22Rv1 (cell line): ENCODE measurements at regions not wholly inside any gene's neighbourhood (a gene's known extent, or its start where the extent isn't known, plus 50 kb on each side); places are given as distances from the start of the nearest gene placed in this dataset.

ENCODE experiments used
- H3K27ac ChIP-seq: fragments of 450-650 bp; 2 replicates; pipeline ENCODE4 v1.5.1; 2017
- ZFX ChIP-seq: fragments of 450-650 bp; IDR thresholded peaks from 2 replicates; pipeline ENCODE4 v1.6.1; 2017; ENCODE audit warnings: antibody characterized with exemption, borderline replicate concordance
- TF ChIP-seq, protein P1 (sequence below): fragments of 450-650 bp; IDR thresholded peaks from 2 replicates; pipeline ENCODE4 v1.5.1; 2017; ENCODE audit warnings: mild to moderate bottlenecking

- no peak overlapping the region for H3K27ac ChIP-seq
- TF ChIP-seq, protein P1, sequence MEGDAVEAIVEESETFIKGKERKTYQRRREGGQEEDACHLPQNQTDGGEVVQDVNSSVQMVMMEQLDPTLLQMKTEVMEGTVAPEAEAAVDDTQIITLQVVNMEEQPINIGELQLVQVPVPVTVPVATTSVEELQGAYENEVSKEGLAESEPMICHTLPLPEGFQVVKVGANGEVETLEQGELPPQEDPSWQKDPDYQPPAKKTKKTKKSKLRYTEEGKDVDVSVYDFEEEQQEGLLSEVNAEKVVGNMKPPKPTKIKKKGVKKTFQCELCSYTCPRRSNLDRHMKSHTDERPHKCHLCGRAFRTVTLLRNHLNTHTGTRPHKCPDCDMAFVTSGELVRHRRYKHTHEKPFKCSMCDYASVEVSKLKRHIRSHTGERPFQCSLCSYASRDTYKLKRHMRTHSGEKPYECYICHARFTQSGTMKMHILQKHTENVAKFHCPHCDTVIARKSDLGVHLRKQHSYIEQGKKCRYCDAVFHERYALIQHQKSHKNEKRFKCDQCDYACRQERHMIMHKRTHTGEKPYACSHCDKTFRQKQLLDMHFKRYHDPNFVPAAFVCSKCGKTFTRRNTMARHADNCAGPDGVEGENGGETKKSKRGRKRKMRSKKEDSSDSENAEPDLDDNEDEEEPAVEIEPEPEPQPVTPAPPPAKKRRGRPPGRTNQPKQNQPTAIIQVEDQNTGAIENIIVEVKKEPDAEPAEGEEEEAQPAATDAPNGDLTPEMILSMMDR = no peak
- no peak for TF ChIP-seq ZFX
Observed at GRCh38 chr2:176447616-176448015, 178.4 kb downstream of the MTX2 start.

DNA sequence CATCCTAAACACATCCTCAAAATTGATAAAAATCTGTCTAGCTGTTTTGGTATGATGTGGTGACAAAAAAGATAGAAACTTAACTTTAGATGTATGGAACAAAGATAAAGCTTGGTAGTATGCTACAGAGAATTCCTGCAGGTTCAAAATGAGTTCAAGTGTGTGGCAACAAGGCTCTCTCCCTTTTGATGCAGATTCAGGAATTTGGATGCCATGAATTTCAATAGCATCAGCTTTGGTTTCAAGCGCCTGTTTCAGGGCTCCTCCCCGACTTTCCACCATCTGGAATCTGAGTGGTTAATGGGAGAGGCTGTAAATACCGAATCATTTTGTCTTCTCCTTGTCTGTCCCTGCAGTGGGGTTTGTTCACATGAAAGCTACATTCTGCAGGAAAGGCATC is 180.6 kb downstream of the MTX2 start:
- H3K27ac ChIP-seq = no peak overlapping the region
- TF ChIP-seq ZFX = no peak
- TF ChIP-seq, protein P1 = no peak

DNA sequence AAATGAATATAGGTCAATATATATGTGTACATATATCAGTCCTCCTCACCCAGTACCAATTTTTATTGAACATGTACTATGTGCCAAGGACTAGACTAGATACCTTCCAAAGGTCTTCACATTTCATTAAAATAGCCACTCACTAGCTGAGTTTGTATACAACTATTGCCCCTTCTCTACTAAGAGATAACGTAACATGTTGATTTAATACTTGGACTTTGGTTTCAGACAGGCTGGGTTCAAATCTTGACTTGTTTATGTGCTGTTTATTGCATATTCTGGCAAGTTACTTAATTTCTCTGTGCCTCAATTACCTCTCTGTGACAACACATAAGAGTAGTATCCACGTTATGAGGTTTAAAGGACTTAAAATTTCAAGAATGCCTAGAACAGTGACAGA is 184.5 kb downstream of the MTX2 start:
- TF ChIP-seq, protein P1 = no peak
- H3K27ac ChIP-seq = no peak overlapping the region

DNA sequence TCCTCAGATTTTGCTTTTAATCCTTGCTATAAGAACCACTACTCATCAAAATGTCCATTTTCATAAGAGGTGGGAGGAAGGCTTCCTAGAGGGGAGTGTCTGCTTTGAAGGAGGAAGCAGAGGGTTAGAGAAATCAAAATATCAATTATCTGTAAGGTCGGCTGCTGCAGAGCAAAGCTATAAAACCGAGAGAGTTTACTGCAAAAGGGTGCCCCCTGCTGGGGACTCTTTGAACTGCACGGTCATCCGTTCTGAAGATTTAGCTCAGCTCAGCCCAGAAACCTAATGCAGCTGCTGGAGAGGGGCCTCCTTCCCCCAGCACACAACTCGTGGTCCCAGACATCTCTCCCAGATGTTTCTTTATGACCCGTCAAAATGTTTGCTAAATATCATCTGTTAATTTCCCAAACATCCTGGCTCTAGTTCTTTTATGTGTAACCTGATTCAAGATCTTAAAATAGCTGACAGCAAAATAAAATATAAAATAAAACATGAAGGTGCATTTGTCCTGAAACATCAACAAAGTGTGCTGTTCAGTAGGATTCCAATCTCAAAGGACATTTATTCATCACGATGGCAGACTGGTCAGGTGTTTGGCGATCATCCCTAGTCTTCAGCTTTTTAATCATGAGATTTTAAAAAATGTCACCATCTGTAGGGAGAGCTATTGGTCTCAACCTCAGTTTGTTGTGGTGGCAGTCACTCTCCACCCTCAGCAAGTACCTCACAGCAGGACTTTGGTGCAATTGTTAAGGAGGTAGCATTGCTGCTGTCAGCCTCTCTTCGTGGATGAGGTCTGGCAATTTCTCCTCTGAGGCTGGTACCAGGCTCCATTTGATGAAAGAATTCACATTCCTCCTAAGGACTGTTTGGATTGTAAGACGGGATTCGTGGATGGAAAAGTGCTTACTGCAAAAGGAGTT is 185.9 kb downstream of the MTX2 start:
- H3K27ac ChIP-seq = no peak overlapping the region
- TF ChIP-seq, protein P1 = peak; percentile 73
- TF ChIP-seq ZFX = no peak

DNA sequence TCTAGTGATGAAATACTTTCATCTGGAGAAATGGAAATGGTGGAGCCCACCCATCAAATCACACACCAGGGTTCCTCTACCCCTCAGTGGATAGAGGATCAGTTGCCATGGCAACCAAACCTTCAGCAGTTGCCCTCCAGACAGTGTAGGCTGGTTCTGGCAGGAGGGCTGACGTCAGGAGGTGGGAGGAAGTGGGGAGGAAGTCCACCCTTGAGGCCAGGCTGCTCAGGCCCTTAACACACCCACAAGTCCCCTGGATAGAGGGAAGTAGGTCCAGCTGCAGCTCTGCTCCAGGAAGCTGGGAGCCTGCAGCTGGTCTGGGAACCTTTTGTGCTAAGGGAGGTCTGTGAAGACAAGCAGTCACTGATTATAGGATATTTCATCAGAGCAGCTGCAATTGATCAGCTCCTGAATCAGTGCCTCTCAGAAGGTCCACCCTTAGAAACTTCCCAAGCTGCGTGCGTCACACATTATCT is 186.6 kb downstream of the MTX2 start:
- TF ChIP-seq, protein P1 = no peak
- TF ChIP-seq ZFX = no peak
- no peak overlapping the region for H3K27ac ChIP-seq

GRCh38 chr2:176457481-176457880 is 188.2 kb downstream of the MTX2 start:
- TF ChIP-seq, protein P1 = no peak
- no peak for TF ChIP-seq ZFX
- H3K27ac ChIP-seq = no peak overlapping the region

DNA sequence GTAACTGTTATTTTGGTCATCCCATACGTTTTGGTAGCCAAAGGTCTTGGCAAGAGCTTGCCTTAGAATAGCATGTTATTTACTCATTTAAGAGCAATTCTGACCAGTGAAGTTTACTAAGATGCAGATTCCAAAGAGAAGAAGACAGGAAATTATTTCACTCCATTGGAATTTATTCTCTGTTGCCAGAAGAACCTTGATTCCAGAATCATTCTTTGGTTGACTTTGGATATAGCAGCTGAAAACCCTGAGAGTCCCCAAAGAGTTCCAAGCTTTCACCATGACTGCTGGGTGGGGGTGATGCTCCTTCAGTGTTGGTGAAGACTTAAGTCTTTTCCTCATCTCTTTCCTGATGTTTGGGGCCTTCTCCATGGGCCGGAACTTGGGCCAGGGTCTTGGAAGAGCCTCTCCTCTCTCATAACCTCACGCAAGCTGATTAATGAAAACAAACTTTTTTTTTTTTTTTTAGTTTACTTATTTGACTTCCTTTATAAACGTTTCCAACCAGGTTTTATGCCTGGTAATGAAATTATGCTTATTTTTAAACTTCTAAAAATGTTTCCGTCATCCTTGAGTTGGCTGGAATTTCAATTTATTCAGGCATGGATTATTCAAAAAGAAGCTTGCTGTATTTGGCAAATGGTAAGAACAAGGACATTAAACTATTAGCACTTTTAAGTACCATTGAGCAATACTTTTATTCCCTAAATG is 192.0 kb downstream of the MTX2 start:
- no peak for TF ChIP-seq ZFX
- TF ChIP-seq, protein P1 = no peak
- no peak overlapping the region for H3K27ac ChIP-seq
